NT2/D1 (cell line): ENCODE measurements at regions not wholly inside any gene's neighbourhood (a gene's known extent, or its start where the extent isn't known, plus 50 kb on each side); places are given as distances from the start of the nearest gene placed in this dataset.

Source experiments
- DNase-seq: peaks from one replicate; pipeline ENCODE4 v3.0.0-alpha.2; 2011; ENCODE audit warnings: low read depth, low spot score
- H3K27me3 ChIP-seq: 2 replicates; pipeline ENCODE4 v1.6.0; 2011; ENCODE audit warnings: mild to moderate bottlenecking; ENCODE audit not compliant: insufficient read length, insufficient read depth
- H3K36me3 ChIP-seq: 2 replicates; pipeline ENCODE4 v1.6.1; 2011; ENCODE audit warnings: mild to moderate bottlenecking, low read length, mixed read lengths; ENCODE audit not compliant: insufficient read depth, insufficient read length
- H3K4me1 ChIP-seq: 2 replicates; pipeline ENCODE4 v1.5.1; 2011; ENCODE audit not compliant: insufficient read depth, insufficient read length
- H3K4me3 ChIP-seq: 2 replicates; pipeline ENCODE4 v1.5.1; 2011; ENCODE audit warnings: low read depth; ENCODE audit not compliant: insufficient read length
- H3K9ac ChIP-seq: 2 replicates; pipeline ENCODE4 v1.6.0; 2011; ENCODE audit warnings: low read depth; ENCODE audit not compliant: insufficient read length
- H3K9me3 ChIP-seq: 2 replicates; pipeline ENCODE4 v1.5.1; 2011; ENCODE audit warnings: mild to moderate bottlenecking, low read length; ENCODE audit not compliant: insufficient read depth
- SUZ12 ChIP-seq: IDR thresholded peaks from 2 replicates; pipeline ENCODE4 v1.6.1; 2011; ENCODE audit not compliant: insufficient read length, insufficient read depth; ENCODE audit errors: extremely low read depth
- YY1 ChIP-seq: IDR thresholded peaks from 2 replicates; pipeline ENCODE4 v1.6.1; 2011; ENCODE audit not compliant: insufficient read length, insufficient read depth
- ZNF274 ChIP-seq: IDR thresholded peaks from 2 replicates; pipeline ENCODE4 v1.6.1; 2011; ENCODE audit warnings: mild to moderate bottlenecking, low read depth, low read length

- peak overlapping the region; percentile 28 for H3K4me3 ChIP-seq
- TF ChIP-seq ZNF274 (no peak), YY1 (no peak), SUZ12 (no peak)
- DNase-seq, result no peak
- H3K27me3 ChIP-seq, result no peaks in the 10 kb centered on the region
- no peaks in the 10 kb centered on the region for H3K9me3 ChIP-seq
- H3K9ac ChIP-seq, result no peak overlapping the region
- H3K36me3 ChIP-seq, result no peaks in the 10 kb centered on the region
- no peaks in the 10 kb centered on the region for H3K4me1 ChIP-seq
Measured at GRCh38 chrX:155767051-155767875, 113.9 kb upstream of the VAMP7 start.

GRCh38 chrX:155766321-155766720, 114.8 kb upstream of the VAMP7 start:
- Histone ChIP-seq H3K27me3 (no peaks in the 10 kb centered on the region), H3K9me3 (no peaks in the 10 kb centered on the region), H3K4me1 (no peaks in the 10 kb centered on the region), H3K9ac (no peak overlapping the region), H3K4me3 (no peak overlapping the region), H3K36me3 (no peaks in the 10 kb centered on the region)
- no peak for DNase-seq
- TF ChIP-seq ZNF274 (no peak), SUZ12 (no peak), YY1 (no peak)

GRCh38 chrX:155761185-155761584, 120.0 kb upstream of the VAMP7 start:
- Histone ChIP-seq H3K27me3 (no peaks in the 10 kb centered on the region), H3K36me3 (no peaks in the 10 kb centered on the region), H3K9me3 (no peaks in the 10 kb centered on the region), H3K9ac (no peak overlapping the region), H3K4me3 (no peak overlapping the region), H3K4me1 (no peaks in the 10 kb centered on the region)
- DNase-seq, result no peak
- TF ChIP-seq YY1, result no peak
- no peak for TF ChIP-seq SUZ12
- no peak for TF ChIP-seq ZNF274

- DNase-seq, result no peak
- no peaks in the 10 kb centered on the region for H3K36me3 ChIP-seq
- no peaks in the 10 kb centered on the region for H3K9me3 ChIP-seq
- H3K9ac ChIP-seq, result no peak overlapping the region
- no peaks in the 10 kb centered on the region for H3K27me3 ChIP-seq
- H3K4me1 ChIP-seq, result no peaks in the 10 kb centered on the region
- H3K4me3 ChIP-seq, result no peak overlapping the region
- TF ChIP-seq YY1 (no peak), ZNF274 (no peak), SUZ12 (no peak)
Measured at GRCh38 chrX:155757046-155757759, 123.9 kb upstream of the VAMP7 start.

GRCh38 chrX:155755706-155756337, 125.3 kb upstream of the VAMP7 start:
- no peak overlapping the region for H3K9ac ChIP-seq
- TF ChIP-seq SUZ12, result no peak
- no peak for TF ChIP-seq ZNF274
- TF ChIP-seq YY1, result no peak
- no peaks in the 10 kb centered on the region for H3K9me3 ChIP-seq
- H3K27me3 ChIP-seq, result no peaks in the 10 kb centered on the region
- no peaks in the 10 kb centered on the region for H3K36me3 ChIP-seq
- no peaks in the 10 kb centered on the region for H3K4me1 ChIP-seq
- no peak for DNase-seq
- H3K4me3 ChIP-seq, result no peak overlapping the region

- no peaks in the 10 kb centered on the region for H3K27me3 ChIP-seq
- H3K4me3 ChIP-seq, result no peak overlapping the region
- DNase-seq, result no peak
- H3K9ac ChIP-seq, result no peak overlapping the region
- H3K4me1 ChIP-seq, result no peaks in the 10 kb centered on the region
- no peaks in the 10 kb centered on the region for H3K9me3 ChIP-seq
- TF ChIP-seq YY1 (no peak), SUZ12 (no peak), ZNF274 (no peak)
- H3K36me3 ChIP-seq, result no peaks in the 10 kb centered on the region
Measured at GRCh38 chrX:155751131-155751530, 130.0 kb upstream of the VAMP7 start.

- Histone ChIP-seq H3K27me3 (no peaks in the 10 kb centered on the region), H3K4me3 (no peak overlapping the region), H3K9me3 (no peaks in the 10 kb centered on the region), H3K36me3 (no peaks in the 10 kb centered on the region), H3K9ac (no peak overlapping the region), H3K4me1 (no peaks in the 10 kb centered on the region)
- no peak for TF ChIP-seq YY1
- no peak for TF ChIP-seq ZNF274
- TF ChIP-seq SUZ12, result no peak
- no peak for DNase-seq
Measured at GRCh38 chrX:155747520-155747919, 133.6 kb upstream of the VAMP7 start.
